GM10266 (cell line): ENCODE measurements at regions not wholly inside any gene's neighbourhood (a gene's known extent, or its start where the extent isn't known, plus 50 kb on each side); places are given as distances from the start of the nearest gene placed in this dataset.

ENCODE experiments used
- DNase-seq: peaks from one replicate; pipeline ENCODE4 v3.0.0; 2012; ENCODE audit errors: extremely low spot score
- TF ChIP-seq, protein P1 (sequence below): IDR thresholded peaks from 2 replicates; pipeline ENCODE4 v1.5.1; 2012; ENCODE audit warnings: mild to moderate bottlenecking, low read depth; ENCODE audit not compliant: control insufficient read depth, insufficient read depth; ENCODE audit errors: missing control alignments

DNA sequence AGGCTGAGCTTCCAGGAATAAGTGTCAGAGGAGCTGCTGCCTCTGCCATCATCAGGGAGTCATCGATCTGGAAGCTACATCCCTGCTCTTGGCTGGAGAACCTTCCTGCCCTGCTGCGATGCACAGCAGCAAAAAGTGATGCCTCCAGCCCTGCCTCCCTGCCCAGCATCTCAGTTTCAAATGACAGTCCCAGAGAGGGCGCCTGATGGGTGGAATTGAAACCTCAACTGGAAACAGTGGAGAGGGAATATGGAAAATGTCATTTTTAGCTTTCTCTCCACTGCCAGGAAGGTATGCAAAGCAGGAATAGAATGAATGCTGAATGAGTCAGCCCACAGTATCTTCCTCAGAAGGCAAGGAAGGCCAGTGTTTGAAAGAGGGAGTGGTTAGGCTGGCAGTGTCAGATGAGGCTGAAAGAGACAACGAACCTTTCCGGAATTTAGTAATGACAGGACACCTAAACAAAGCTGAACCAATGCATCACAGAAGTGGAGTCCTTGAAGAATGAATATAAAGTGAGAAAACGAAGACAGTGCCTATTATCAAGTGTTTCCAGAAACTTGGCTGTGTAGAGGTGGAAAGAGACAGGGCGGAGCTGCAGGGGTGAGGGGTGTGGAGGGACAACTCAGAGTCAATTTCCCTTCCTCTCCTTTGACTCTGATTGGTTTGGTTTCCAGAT is 153.9 kb upstream of the NDUFV2 start:
- TF ChIP-seq, protein P1, sequence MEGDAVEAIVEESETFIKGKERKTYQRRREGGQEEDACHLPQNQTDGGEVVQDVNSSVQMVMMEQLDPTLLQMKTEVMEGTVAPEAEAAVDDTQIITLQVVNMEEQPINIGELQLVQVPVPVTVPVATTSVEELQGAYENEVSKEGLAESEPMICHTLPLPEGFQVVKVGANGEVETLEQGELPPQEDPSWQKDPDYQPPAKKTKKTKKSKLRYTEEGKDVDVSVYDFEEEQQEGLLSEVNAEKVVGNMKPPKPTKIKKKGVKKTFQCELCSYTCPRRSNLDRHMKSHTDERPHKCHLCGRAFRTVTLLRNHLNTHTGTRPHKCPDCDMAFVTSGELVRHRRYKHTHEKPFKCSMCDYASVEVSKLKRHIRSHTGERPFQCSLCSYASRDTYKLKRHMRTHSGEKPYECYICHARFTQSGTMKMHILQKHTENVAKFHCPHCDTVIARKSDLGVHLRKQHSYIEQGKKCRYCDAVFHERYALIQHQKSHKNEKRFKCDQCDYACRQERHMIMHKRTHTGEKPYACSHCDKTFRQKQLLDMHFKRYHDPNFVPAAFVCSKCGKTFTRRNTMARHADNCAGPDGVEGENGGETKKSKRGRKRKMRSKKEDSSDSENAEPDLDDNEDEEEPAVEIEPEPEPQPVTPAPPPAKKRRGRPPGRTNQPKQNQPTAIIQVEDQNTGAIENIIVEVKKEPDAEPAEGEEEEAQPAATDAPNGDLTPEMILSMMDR = no peak
- DNase-seq = no peak

DNA sequence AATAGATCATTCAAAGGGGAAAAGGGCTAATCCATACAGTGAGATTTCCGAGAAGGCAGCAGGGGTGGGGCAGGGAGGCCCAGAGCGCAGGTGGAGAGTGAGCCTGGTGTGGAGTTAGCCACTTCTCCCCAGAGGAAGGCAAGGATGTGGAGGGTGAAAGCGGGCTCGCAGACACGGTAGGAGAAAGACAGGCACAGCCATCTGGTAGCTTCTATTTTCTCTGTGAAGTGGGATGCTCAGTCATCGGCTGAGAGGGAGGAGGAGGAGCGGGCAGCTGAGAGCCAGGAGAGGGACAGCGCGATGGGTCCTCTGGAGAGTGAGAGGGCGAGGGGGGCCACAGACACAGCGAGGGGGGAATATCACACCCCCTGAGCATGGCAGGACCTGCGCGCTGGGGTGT is 153.3 kb upstream of the NDUFV2 start:
- TF ChIP-seq, protein P1 = no peak
- no peak for DNase-seq

DNA sequence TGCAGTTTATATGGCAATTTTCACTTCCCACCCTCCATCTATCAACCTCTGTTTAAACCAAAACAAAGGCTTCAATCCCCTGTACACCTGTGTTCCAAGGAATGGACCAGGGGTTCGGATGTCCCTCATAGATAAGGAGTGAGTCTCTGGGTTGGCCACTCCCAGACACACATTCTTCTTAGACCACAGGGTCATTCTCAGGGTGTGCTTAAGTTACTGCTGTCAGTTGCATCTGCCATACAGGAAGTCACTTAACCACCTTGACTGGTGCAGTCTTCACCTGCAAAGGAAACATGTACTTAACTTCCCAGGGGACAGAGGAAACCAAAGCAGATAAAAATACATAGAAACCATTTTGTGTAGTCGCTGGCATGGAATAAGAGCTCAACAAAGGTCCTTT is 151.0 kb upstream of the NDUFV2 start:
- TF ChIP-seq, protein P1 = no peak
- DNase-seq = no peak

DNA sequence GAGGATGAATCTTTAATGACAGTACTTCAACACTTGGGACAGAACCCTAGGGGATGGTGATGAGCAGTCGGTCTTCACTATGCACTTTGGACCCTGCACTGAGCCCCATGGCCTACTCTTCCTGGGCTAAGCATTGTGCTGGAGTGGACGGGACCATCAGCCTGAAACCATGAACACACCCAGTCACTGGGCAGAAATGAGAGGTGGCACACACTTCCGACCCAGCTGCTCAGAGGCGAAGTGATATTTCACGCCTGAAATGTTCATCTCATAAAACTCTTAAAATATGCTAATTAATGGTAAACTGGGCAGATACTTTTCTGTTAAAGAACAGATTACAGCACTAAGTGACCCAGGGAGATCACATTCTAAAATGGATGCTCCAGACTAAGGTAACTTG is 150.3 kb upstream of the NDUFV2 start:
- TF ChIP-seq, protein P1 = no peak
- DNase-seq = no peak

DNA sequence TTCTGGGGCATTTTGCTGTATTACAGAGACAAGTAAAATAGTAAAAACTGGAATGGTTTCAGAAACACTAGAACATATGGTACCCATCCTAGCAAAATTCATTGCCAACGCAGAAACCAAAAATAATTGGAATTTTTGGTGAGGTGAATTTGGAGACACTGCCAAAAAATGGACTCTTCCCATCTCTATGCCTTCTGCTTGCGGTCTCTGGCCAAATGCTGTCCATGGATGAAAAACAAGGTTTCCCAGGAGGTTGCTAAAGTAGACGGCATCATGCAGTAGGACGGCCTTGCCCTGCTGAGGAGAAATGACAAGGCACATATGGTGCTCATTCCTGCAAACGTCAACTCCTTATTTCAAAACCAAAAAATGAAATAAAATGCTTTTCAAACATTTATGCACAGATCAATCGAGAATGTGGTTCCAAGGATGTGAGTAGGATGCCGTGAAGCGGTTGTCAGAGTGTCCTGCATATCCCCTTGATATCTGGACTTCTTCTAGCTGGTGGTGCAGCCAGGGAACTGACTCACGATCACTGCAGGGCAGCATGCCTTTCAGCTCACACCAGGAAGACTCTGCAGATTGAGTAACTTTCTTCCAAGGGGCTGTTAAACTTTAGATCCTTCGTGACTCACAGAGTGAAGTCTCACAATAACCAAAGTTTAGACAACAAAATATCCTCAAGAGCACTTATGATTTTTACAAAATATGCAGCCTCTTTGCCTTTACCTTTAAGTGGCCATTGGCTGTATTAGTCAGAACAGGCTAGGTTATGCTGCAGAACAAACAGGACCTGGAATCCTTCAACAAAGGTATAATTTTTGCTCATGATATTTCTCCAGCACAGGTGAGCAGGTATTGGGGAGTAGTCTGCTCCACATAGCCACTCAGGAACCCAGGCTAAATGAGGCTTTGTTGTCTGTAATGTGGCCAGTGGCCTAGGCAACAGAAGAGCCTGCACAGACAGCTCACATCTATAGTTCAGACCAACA is 149.4 kb upstream of the NDUFV2 start:
- TF ChIP-seq, protein P1 = no peak
- DNase-seq = no peak

DNA sequence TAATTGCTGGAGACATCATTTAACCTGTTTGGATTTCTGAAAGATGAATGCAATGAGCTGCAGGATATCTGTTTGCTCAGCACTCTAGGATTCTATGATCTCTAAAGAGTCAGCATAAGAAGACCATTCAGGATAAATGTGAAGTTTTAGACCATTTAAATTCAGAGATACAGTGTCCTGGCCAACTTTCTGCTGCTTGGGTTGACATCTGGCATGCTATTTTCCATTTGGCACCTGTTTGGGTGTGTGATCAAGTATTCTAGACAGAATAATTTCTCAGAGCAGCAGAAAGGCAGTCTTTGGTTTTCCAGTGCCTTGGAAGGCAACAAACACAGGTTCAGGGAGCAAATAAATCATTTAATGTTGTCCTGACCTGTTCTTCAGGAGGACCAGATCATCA is 144.8 kb upstream of the NDUFV2 start:
- TF ChIP-seq, protein P1 = no peak

DNA sequence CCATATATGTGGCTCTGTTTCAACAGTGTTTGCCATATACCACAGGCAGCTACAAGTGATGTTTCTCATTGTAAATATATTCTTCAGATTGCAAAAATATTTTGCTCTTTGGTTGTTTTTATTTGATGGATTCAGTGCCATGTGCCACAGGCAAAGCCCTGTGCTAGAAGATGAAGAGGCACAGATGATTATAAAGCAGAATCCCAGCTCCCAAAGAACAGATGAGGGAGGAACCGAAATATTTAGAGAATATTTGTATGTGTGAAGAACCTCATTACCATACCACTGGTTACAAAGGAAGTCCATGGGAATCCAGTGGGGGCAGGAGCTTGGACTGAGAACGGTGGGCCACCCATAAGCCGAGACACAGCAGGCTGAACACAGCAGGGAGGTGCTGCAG is 143.8 kb upstream of the NDUFV2 start:
- TF ChIP-seq, protein P1 = no peak
- DNase-seq = no peak

More for the DNA sequence above, 144.8 kb upstream of the NDUFV2 start:
- DNase-seq = no peak
